OCI-LY1 (cell line): ENCODE measurements at regions not wholly inside any gene's neighbourhood (a gene's known extent, or its start where the extent isn't known, plus 50 kb on each side); places are given as distances from the start of the nearest gene placed in this dataset.

Experiments used
- EZH2 ChIP-seq: fragments of 200-600 bp; sonication (generic), shearing (Covaris generic); IDR thresholded peaks from 2 replicates; pipeline ENCODE4 v1.8.0; 2017; ENCODE audit warnings: borderline replicate concordance, mixed run types, mild to moderate bottlenecking, antibody characterized with exemption, low read length, moderate library complexity, mixed read lengths
- TF ChIP-seq, protein P1 (sequence below): fragments of 200-600 bp; sonication (generic), shearing (Covaris generic); IDR thresholded peaks from 2 replicates; pipeline ENCODE4 v1.5.1; 2017; ENCODE audit warnings: mild to moderate bottlenecking, antibody characterized with exemption, low read length, moderate library complexity, mixed read lengths

DNA sequence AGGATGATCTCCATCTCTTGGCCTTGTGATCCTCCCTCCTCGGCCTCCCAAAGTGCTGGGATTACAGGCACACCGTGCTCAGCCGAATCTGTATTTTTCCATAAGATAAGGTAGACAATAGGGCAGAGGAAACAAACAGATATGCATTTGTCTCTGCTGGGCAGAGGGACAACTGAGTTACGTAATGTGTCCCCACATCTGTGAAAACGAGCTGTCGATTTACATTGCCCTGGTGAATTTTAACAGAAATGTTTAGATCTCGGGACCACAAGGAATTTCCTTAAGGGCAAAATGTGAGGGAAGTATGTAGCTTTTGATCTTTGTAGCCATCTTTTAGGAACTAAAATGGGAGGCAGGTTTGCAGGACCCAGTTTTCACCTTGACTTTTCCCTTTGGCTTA, 189.7 kb downstream of the TRIML1 start:
- TF ChIP-seq, protein P1, sequence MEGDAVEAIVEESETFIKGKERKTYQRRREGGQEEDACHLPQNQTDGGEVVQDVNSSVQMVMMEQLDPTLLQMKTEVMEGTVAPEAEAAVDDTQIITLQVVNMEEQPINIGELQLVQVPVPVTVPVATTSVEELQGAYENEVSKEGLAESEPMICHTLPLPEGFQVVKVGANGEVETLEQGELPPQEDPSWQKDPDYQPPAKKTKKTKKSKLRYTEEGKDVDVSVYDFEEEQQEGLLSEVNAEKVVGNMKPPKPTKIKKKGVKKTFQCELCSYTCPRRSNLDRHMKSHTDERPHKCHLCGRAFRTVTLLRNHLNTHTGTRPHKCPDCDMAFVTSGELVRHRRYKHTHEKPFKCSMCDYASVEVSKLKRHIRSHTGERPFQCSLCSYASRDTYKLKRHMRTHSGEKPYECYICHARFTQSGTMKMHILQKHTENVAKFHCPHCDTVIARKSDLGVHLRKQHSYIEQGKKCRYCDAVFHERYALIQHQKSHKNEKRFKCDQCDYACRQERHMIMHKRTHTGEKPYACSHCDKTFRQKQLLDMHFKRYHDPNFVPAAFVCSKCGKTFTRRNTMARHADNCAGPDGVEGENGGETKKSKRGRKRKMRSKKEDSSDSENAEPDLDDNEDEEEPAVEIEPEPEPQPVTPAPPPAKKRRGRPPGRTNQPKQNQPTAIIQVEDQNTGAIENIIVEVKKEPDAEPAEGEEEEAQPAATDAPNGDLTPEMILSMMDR: no peak
- TF ChIP-seq EZH2: no peak
